ENCODE measurements at regions not wholly inside any gene's neighbourhood (a gene's known extent, or its start where the extent isn't known, plus 50 kb on each side); places are given as distances from the start of the nearest gene placed in this dataset.

- TF ChIP-seq CBX5 (IDR thresholded peaks at IDR 0.05; ENCODE audit: low read depth, low read length) (no peak), TBP (IDR thresholded peaks at IDR 0.05; ENCODE audit: low read depth, low read length) (no peak)
Observed at GRCh38 chr4:111120191-111120590, 497.3 kb upstream of the PITX2 start (continued).
